ENCODE measurements at regions not wholly inside any gene's neighbourhood (a gene's known extent, or its start where the extent isn't known, plus 50 kb on each side); places are given as distances from the start of the nearest gene placed in this dataset.

DNA sequence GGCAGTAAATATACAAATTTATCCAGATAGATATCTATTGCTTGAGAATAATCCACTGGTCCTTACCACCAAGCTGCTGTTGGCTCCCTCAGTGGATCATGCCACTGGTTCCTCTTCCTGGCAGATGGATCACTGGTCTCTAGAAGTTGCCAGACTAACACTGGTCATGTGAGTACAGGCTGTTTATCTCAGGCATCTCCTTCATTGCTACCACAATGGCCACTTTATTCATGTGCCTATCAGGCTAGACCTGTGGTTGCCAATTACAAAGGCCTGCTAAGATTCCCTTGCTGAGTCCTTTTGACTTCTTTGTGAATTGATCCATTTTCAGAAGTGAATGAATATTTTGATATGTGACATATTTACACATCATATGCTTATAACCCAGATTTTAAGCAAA is 1659.5 kb upstream of the PCDH20 start:
- no peak overlapping the region for H3K27ac ChIP-seq
- TF ChIP-seq CTCF (IDR thresholded peaks at IDR 0.05), result no peak
- no peak for DNase-seq
- no peaks in the 10 kb centered on the region for H3K9me3 ChIP-seq
- H3K4me3 ChIP-seq, result no peak overlapping the region
- intact Hi-C loops (cut with DNase I), result no loop called here
- H3K9ac ChIP-seq (ENCODE audit: low read depth in 2 of 2, low read length in 2 of 2), result no peak overlapping the region
- H3K36me3 ChIP-seq, result no peaks in the 10 kb centered on the region
- no peaks in the 10 kb centered on the region for H3K4me1 ChIP-seq
- H3K27me3 ChIP-seq, result no peaks in the 10 kb centered on the region

DNA sequence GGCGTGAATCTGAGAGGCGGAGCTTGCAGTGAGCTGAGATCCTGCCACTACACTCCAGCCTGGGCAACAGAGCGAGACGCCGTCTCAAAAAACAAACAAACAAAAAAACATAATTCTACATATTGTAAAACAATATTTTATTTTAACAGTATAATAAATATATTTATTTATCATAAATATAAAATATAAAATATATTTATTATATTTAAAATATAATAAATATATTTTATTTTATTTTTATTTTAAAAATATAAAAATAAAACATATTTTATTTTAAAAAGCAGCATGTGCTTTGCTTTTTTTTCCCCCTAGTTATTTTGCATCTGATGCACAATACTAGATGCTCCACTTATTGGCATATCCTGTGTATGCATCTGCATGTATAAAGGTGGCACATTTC is 1634.6 kb upstream of the PCDH20 start:
- H3K4me1 ChIP-seq, result no peaks in the 10 kb centered on the region
- no peaks in the 10 kb centered on the region for H3K36me3 ChIP-seq
- no peak for TF ChIP-seq CTCF (IDR thresholded peaks at IDR 0.05)
- no peak overlapping the region for H3K27ac ChIP-seq
- H3K27me3 ChIP-seq, result no peaks in the 10 kb centered on the region
- no peak overlapping the region for H3K4me3 ChIP-seq
- intact Hi-C loops (cut with DNase I), result no loop called here
- H3K9me3 ChIP-seq, result no peaks in the 10 kb centered on the region
- H3K9ac ChIP-seq (ENCODE audit: low read depth in 2 of 2, low read length in 2 of 2), result no peak overlapping the region
- DNase-seq, result no peak

DNA sequence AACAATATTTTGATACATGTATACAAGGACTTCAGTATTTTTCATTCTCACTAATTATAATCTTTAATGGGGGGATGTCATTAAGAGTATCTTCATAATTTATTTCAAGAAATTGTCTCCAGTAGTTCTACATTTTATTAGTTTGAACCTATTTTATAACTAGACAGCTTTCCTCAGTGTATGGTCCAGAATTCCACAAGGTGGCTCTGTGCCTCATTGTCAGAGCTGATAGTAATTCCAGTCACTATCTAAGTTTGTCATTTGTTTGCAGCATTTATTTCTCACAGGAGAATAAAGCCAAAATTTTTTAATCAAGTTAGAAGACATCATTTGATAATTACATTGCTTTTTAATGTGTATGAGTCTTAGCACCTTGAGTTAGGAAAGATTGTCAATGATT is 1633.0 kb upstream of the PCDH20 start:
- no peak for TF ChIP-seq CTCF (IDR thresholded peaks at IDR 0.05)
- Histone ChIP-seq H3K4me1 (no peaks in the 10 kb centered on the region), H3K9ac (ENCODE audit: low read depth in 2 of 2, low read length in 2 of 2) (no peak overlapping the region), H3K9me3 (no peaks in the 10 kb centered on the region), H3K27ac (no peak overlapping the region), H3K27me3 (no peaks in the 10 kb centered on the region), H3K4me3 (no peak overlapping the region), H3K36me3 (no peaks in the 10 kb centered on the region)
- no peak for DNase-seq
- intact Hi-C loops (cut with DNase I), result no loop called here

GRCh38 chr13:63044589-63045313 is 1629.1 kb upstream of the PCDH20 start:
- H3K9ac ChIP-seq (ENCODE audit: low read depth in 2 of 2, low read length in 2 of 2), result no peak overlapping the region
- H3K4me3 ChIP-seq, result no peak overlapping the region
- intact Hi-C loops (cut with DNase I), result no loop called here
- H3K9me3 ChIP-seq, result no peaks in the 10 kb centered on the region
- no peaks in the 10 kb centered on the region for H3K27me3 ChIP-seq
- no peak overlapping the region for H3K27ac ChIP-seq
- H3K4me1 ChIP-seq, result no peaks in the 10 kb centered on the region
- H3K36me3 ChIP-seq, result no peaks in the 10 kb centered on the region
- no peak for TF ChIP-seq CTCF (IDR thresholded peaks at IDR 0.05)
- no peak for DNase-seq

DNA sequence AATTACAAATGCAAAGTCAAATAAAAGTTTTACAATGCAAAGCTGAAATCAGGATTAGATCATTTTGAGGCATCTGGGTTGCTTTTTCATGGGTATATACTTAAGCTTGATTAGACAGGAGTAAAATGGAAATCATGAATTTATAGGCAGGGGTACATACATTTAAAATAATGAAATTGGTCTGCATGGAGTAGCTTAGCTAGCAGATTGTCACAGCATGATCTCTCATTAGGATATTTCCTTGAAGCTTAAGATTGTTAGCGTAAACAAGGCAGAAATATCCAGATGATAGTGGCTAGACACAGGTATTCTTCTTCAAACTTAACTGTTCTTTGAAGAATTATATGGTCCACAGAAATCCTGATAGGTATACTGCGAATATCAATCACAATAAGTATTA is 1627.0 kb upstream of the PCDH20 start:
- DNase-seq, result no peak
- no peaks in the 10 kb centered on the region for H3K36me3 ChIP-seq
- intact Hi-C loops (cut with DNase I), result no loop called here
- H3K9me3 ChIP-seq, result no peaks in the 10 kb centered on the region
- TF ChIP-seq CTCF (IDR thresholded peaks at IDR 0.05), result no peak
- H3K27ac ChIP-seq, result no peak overlapping the region
- no peak overlapping the region for H3K4me3 ChIP-seq
- no peaks in the 10 kb centered on the region for H3K27me3 ChIP-seq
- H3K9ac ChIP-seq (ENCODE audit: low read depth in 2 of 2, low read length in 2 of 2), result no peak overlapping the region
- no peaks in the 10 kb centered on the region for H3K4me1 ChIP-seq

All from colonic mucosa (tissue), 4 donors.